ENCODE measurements at regions not wholly inside any gene's neighbourhood (a gene's known extent, or its start where the extent isn't known, plus 50 kb on each side); places are given as distances from the start of the nearest gene placed in this dataset.

DNA sequence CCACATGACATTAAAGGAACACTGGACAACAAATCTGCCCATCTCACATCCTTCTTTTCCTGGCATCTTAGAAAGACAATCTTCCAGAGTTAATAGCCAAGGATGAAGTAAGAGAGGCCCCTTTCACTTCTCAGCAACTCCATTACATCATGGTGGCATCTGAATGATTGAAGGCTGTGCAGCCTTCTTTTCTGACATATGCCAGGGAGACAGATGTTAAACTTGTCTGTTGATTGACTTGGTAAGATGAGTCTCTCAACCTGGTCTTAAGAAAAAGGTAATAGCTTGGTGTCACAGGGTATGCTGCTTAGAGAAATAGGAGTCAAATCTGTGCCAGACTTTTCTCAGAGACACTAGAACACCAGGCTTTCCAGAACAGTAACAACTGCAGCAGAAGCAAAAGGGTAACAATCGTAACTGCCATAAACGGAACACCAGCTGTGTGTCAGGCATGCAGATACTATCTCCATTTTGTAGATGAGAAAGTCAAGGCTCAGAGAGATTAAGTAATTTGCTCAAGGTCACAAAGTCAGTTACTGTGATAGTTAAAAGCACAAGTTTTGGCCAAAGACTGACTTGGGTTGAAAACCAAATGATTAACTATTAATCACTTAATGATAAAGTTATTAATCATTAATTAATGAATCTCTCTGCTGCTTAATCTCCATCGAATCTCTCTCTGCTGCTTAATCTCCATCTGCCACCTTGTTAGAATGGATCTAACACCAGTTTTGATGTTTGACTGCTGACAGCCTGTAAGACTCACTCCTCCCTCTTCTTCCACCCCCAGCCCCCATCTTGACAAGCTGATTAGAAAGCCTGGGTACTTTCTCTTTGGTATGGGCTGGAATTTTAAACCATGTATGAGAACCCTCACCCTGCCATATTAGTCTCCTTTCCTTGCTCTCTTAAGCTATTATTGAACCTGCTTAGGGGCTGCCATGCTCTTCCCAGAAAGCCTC, 353.5 kb downstream of the ENC1 start:
- Histone ChIP-seq H3K4me3 (no peak overlapping the region), H3K27me3 (no peaks in the 10 kb centered on the region), H3K9me3 (no peaks in the 10 kb centered on the region), H3K4me1 (no peaks in the 10 kb centered on the region), H3K27ac (no peak overlapping the region), H3K36me3 (no peaks in the 10 kb centered on the region)
- no peak for DNase-seq
- intact Hi-C loops (cut with DNase I; ENCODE audit: low total_unique reads): no loop called here
- no peak for TF ChIP-seq POLR2A (IDR thresholded peaks at IDR 0.05)
- TF ChIP-seq, protein P1, sequence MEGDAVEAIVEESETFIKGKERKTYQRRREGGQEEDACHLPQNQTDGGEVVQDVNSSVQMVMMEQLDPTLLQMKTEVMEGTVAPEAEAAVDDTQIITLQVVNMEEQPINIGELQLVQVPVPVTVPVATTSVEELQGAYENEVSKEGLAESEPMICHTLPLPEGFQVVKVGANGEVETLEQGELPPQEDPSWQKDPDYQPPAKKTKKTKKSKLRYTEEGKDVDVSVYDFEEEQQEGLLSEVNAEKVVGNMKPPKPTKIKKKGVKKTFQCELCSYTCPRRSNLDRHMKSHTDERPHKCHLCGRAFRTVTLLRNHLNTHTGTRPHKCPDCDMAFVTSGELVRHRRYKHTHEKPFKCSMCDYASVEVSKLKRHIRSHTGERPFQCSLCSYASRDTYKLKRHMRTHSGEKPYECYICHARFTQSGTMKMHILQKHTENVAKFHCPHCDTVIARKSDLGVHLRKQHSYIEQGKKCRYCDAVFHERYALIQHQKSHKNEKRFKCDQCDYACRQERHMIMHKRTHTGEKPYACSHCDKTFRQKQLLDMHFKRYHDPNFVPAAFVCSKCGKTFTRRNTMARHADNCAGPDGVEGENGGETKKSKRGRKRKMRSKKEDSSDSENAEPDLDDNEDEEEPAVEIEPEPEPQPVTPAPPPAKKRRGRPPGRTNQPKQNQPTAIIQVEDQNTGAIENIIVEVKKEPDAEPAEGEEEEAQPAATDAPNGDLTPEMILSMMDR (IDR thresholded peaks at IDR 0.05): no peak

DNA sequence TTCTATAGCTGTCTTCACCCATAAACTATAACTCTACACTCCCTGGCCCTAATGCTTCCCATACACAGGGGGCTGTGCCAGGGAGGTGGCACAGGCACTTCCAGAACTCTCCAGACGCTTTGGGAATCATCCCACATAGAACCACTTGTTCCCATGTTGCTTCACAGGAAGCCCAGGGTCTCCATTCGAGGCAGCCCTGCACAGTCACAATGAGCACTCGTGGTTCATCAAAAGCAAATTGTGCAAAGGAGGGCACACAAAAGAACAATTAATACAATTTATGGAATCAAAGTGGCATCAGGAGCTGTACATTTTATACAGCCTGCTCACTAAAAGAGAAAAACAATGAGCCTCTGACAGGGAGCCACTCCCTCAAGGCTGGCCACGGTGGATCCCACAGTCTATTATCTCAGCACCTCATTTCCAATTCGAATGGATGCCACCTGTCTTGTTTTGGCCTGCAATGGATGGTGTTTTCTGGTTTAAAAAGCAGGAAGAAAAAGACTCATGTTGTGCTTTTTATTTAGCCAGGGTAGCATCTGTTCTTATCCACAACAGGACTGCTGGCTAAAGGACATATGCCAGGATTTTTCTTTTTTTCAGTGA, 354.8 kb downstream of the ENC1 start:
- H3K4me1 ChIP-seq: no peaks in the 10 kb centered on the region
- H3K27ac ChIP-seq: no peak overlapping the region
- no peak for DNase-seq
- intact Hi-C loops (cut with DNase I; ENCODE audit: low total_unique reads): no loop called here
- no peaks in the 10 kb centered on the region for H3K36me3 ChIP-seq
- H3K27me3 ChIP-seq: no peaks in the 10 kb centered on the region
- no peak overlapping the region for H3K4me3 ChIP-seq
- no peaks in the 10 kb centered on the region for H3K9me3 ChIP-seq
- TF ChIP-seq, protein P1 (IDR thresholded peaks at IDR 0.05): no peak
- TF ChIP-seq POLR2A (IDR thresholded peaks at IDR 0.05): no peak

DNA sequence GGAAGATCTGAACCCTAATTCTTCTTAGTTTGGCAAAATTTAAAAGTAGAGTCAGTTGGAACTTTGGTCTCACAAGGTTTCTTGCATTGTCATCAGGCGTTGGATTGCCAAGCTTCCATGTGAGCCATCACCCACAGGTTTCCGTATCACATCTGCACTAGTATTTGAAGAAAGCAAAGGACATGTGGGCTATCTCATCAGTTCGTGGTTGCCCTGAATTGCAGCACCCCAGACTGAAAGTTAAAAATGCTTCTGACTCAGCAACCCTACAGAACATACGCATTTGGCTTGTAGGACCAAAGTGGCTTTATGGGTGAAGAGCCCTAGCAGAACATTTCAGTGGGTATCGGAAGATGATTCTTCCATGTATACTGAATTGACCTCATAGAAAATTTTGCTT, 358.0 kb downstream of the ENC1 start:
- no peaks in the 10 kb centered on the region for H3K9me3 ChIP-seq
- intact Hi-C loops (cut with DNase I; ENCODE audit: low total_unique reads): no loop called here
- no peak overlapping the region for H3K27ac ChIP-seq
- H3K4me1 ChIP-seq: no peaks in the 10 kb centered on the region
- H3K36me3 ChIP-seq: no peaks in the 10 kb centered on the region
- no peaks in the 10 kb centered on the region for H3K27me3 ChIP-seq
- no peak for DNase-seq
- TF ChIP-seq POLR2A (IDR thresholded peaks at IDR 0.05): no peak
- TF ChIP-seq, protein P1 (IDR thresholded peaks at IDR 0.05): no peak
- H3K4me3 ChIP-seq: no peak overlapping the region

DNA sequence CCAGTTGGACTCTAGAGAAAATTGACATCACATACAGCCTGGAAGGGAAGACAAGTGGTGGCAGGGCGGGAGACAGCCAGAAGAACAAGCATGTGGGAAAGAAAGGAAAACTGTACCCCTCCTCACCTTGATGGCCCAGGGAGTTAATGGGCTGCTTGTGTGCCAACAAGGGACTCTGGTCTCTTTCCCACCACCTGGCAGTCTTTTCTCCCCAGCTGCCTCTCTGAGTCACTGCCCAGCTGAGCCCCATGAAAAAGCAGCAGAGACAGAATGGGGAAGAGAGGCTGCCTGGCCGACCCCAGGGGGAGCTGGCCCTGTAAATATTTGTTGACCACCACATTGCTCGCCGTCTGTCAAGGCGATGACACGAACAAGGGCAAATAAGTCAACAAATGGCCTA, 359.4 kb downstream of the ENC1 start:
- TF ChIP-seq POLR2A (IDR thresholded peaks at IDR 0.05): no peak
- TF ChIP-seq, protein P1 (IDR thresholded peaks at IDR 0.05): no peak
- H3K4me1 ChIP-seq: no peaks in the 10 kb centered on the region
- H3K4me3 ChIP-seq: no peak overlapping the region
- intact Hi-C loops (cut with DNase I; ENCODE audit: low total_unique reads): no loop called here
- DNase-seq: no peak
- H3K27me3 ChIP-seq: no peaks in the 10 kb centered on the region
- H3K36me3 ChIP-seq: no peaks in the 10 kb centered on the region
- H3K9me3 ChIP-seq: no peaks in the 10 kb centered on the region
- H3K27ac ChIP-seq: no peak overlapping the region

DNA sequence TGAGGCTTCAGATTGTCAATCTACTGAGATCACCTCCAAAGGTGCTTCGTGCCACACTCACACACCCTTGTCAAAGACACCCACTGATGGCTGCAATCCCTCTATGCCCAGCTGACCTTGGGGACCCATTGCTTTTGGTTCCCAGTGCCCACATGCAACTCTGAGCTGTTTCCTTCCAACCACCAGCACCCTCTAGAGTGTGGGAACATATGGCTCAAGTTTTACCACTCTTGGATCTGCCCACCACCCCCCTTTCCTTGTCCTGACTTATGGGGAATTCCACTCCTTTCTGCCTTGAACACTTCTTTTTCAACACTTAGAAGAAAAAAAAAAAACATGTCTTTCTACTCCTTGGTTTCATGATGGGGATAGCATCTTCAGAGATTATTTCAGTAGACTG, 360.2 kb downstream of the ENC1 start:
- H3K4me3 ChIP-seq: no peak overlapping the region

More for the DNA sequence above, 360.2 kb downstream of the ENC1 start:
- no peak for TF ChIP-seq POLR2A (IDR thresholded peaks at IDR 0.05)
- TF ChIP-seq, protein P1 (IDR thresholded peaks at IDR 0.05): no peak
- intact Hi-C loops (cut with DNase I; ENCODE audit: low total_unique reads): no loop called here
- DNase-seq: no peak
- Histone ChIP-seq H3K36me3 (no peaks in the 10 kb centered on the region), H3K9me3 (no peaks in the 10 kb centered on the region), H3K27me3 (no peaks in the 10 kb centered on the region), H3K27ac (no peak overlapping the region), H3K4me1 (no peaks in the 10 kb centered on the region)

Measured in uterus (tissue), 3 donors.